Upper lobe of left lung (tissue), 4 donors: ENCODE measurements at regions not wholly inside any gene's neighbourhood (a gene's known extent, or its start where the extent isn't known, plus 50 kb on each side); places are given as distances from the start of the nearest gene placed in this dataset.

Experiments used
- EP300 ChIP-seq, 4 donors: sonication (generic); formaldehyde crosslinking; IDR thresholded peaks; one replicate each; pipeline ENCODE4 v1.5.1; 2017; ENCODE audit warnings: antibody characterized with exemption in 4 of 4, control low read depth in 2 of 4
- POLR2A ChIP-seq, 4 donors: fragments of 450-650 bp; IDR thresholded peaks; one replicate each; pipeline ENCODE4 v1.5.1; 2016 to 2017; ENCODE audit warnings: antibody characterized with exemption in 4 of 4, mild to moderate bottlenecking in 2 of 4
- POLR2AphosphoS5 ChIP-seq, 2 donors: sonication (generic); formaldehyde crosslinking; IDR thresholded peaks; one replicate each; pipeline ENCODE4 v1.5.1; 2017; ENCODE audit warnings: antibody characterized with exemption in 2 of 2
- TF ChIP-seq, protein P1 (sequence below), 6 experiments: fragments of 450-650 bp in 4 of 6; fragments of 200-600 bp in 2 of 6; sonication (generic) in 2 of 6; IDR thresholded peaks; one replicate each; pipeline ENCODE4 v1.5.1; 2016 to 2019; ENCODE audit warnings: antibody characterized with exemption in 6 of 6

DNA sequence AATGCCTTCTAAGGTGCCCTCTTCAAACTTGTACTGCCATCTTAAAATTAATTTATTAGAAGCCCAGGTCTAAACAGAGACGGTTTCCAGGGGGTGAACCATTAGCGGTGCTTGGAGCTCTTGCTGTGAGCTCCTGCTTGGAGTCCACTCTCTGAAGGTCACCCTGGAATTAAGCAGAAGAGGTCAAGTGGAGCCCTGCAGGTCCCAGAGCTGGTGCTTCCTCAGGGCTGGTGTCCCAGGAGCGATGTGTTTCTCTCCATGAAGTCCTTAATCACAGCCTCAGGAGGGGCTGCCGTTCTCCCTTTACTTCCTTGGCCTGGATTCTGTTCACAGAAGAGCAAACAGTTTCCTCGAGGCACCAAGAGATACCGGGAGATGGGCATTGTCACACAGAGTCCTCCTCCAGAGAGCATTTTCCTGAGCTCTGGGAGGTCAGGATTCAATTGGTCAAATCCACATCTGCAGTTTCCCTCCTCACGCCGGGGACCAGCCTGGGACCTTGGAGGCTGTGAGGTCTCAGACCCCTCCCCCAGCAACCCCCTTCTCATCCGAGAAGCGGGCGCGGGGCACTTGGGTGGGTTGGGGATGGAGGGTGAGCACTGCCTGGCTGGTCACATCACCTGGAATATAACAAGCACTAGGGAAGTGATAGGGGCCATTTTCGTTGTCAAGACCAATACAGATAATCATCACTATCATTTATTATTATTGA is 310.4 kb downstream of the AJAP1 start:
- TF ChIP-seq, protein P1, sequence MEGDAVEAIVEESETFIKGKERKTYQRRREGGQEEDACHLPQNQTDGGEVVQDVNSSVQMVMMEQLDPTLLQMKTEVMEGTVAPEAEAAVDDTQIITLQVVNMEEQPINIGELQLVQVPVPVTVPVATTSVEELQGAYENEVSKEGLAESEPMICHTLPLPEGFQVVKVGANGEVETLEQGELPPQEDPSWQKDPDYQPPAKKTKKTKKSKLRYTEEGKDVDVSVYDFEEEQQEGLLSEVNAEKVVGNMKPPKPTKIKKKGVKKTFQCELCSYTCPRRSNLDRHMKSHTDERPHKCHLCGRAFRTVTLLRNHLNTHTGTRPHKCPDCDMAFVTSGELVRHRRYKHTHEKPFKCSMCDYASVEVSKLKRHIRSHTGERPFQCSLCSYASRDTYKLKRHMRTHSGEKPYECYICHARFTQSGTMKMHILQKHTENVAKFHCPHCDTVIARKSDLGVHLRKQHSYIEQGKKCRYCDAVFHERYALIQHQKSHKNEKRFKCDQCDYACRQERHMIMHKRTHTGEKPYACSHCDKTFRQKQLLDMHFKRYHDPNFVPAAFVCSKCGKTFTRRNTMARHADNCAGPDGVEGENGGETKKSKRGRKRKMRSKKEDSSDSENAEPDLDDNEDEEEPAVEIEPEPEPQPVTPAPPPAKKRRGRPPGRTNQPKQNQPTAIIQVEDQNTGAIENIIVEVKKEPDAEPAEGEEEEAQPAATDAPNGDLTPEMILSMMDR (IDR thresholded peaks at IDR 0.05) = no peak
- TF ChIP-seq POLR2A (IDR thresholded peaks at IDR 0.05) (no peak), POLR2AphosphoS5 (IDR thresholded peaks at IDR 0.05) (no peak), EP300 (IDR thresholded peaks at IDR 0.05) (no peak)
